ENCODE measurements at regions not wholly inside any gene's neighbourhood (a gene's known extent, or its start where the extent isn't known, plus 50 kb on each side); places are given as distances from the start of the nearest gene placed in this dataset.

DNA sequence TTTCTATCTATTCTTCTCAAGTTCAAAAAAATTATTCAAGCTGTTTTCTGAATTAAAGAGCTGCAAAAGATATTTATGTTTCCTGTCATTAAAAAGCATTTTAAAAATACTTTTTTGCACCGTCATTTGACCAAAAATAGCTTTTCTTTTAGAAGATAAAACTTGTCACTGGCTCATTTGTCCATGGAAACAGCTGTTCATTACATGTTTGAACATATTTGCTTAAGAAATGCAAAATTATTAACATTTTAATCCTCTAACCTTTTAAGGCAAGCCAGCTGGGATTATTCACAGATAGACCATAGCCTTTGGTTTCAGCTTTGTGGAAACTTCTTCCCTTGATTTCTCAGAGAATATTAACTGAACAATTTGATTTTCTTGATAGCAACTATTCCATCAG lies 393.9 kb downstream of the TUSC1 start:
- H2AFZ ChIP-seq (ENCODE audit: control insufficient read depth, low read length): no peak overlapping the region
- no peak overlapping the region for H3K27ac ChIP-seq (ENCODE audit: control insufficient read depth, insufficient read depth, low read length)
- H3K4me3 ChIP-seq (ENCODE audit: control insufficient read depth in 2 of 3, extremely low read depth in 1 of 3, insufficient read depth in 2 of 3, low read depth in 1 of 3, low read length in 3 of 3): no peak overlapping the region
- TF ChIP-seq, protein P1, sequence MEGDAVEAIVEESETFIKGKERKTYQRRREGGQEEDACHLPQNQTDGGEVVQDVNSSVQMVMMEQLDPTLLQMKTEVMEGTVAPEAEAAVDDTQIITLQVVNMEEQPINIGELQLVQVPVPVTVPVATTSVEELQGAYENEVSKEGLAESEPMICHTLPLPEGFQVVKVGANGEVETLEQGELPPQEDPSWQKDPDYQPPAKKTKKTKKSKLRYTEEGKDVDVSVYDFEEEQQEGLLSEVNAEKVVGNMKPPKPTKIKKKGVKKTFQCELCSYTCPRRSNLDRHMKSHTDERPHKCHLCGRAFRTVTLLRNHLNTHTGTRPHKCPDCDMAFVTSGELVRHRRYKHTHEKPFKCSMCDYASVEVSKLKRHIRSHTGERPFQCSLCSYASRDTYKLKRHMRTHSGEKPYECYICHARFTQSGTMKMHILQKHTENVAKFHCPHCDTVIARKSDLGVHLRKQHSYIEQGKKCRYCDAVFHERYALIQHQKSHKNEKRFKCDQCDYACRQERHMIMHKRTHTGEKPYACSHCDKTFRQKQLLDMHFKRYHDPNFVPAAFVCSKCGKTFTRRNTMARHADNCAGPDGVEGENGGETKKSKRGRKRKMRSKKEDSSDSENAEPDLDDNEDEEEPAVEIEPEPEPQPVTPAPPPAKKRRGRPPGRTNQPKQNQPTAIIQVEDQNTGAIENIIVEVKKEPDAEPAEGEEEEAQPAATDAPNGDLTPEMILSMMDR (optimal IDR thresholded peaks at IDR 0.05 in 1 of 3, IDR thresholded peaks at IDR 0.05 in 1 of 3, conservative IDR thresholded peaks at IDR 0.05 in 1 of 3; ENCODE audit: extremely low read depth in 1 of 3, insufficient read depth in 2 of 3, low read length in 3 of 3): no peak
- no peak for TF ChIP-seq EZH2 (IDR thresholded peaks at IDR 0.05; ENCODE audit: low read length)
- H3K9ac ChIP-seq (ENCODE audit: control insufficient read depth, extremely low read depth, insufficient read depth, low read length): no peak overlapping the region
- DNase-seq (ENCODE audit: low read depth, low spot score) (no peak), FAIRE-seq (no peak)
- H3K4me1 ChIP-seq (ENCODE audit: control insufficient read depth, extremely low read depth, insufficient read depth, low read length): no peaks in the 10 kb centered on the region
- H3K79me2 ChIP-seq (ENCODE audit: control insufficient read depth, insufficient read depth, low read length): no peaks in the 10 kb centered on the region
- no peaks in the 10 kb centered on the region for H3K27me3 ChIP-seq (ENCODE audit: control insufficient read depth, extremely low read depth, insufficient read depth, low read length)
- H3K4me2 ChIP-seq (ENCODE audit: control insufficient read depth, extremely low read depth, insufficient read depth, low read depth, low read length): no peak overlapping the region
- no peaks in the 10 kb centered on the region for H3K9me1 ChIP-seq (ENCODE audit: control insufficient read depth, extremely low read depth, insufficient read depth, low read length)
- H3K9me3 ChIP-seq (ENCODE audit: control insufficient read depth, low read depth, low read length): no peaks in the 10 kb centered on the region
- dilution Hi-C loops (cut with MboI; ENCODE audit: extremely low pct_ligation_motif_present, low sequenced_read_pairs): no loop called here
- H4K20me1 ChIP-seq (ENCODE audit: control insufficient read depth, extremely low read depth, insufficient read depth, low read length): no peaks in the 10 kb centered on the region
- no peaks in the 10 kb centered on the region for H3K36me3 ChIP-seq (ENCODE audit: control insufficient read depth in 2 of 2, extremely low read depth in 1 of 2, insufficient read depth in 2 of 2, low read length in 2 of 2)

DNA sequence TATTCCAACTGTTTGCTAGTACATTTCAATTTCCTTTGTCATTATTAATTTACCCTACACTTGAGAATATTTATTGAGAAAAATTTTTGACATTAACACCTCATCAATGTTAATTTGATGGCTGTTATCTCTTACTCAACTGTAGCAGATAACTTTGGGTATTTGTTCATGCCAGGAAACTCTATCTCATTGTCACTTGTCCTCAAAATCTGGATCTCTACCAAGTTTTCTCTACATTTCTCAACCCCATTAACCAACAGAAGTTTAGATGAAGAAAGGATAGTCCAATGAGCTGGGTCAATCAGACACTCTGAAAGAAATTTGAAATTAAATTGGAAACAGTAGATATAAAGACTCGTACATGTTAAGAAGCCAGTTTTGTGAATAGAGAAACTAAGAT lies 395.3 kb downstream of the TUSC1 start:
- H3K27me3 ChIP-seq (ENCODE audit: control insufficient read depth, extremely low read depth, insufficient read depth, low read length): no peaks in the 10 kb centered on the region
- H3K27ac ChIP-seq (ENCODE audit: control insufficient read depth, insufficient read depth, low read length): no peak overlapping the region
- FAIRE-seq (no peak), DNase-seq (ENCODE audit: low read depth, low spot score) (no peak)
- no peaks in the 10 kb centered on the region for H3K9me3 ChIP-seq (ENCODE audit: control insufficient read depth, low read depth, low read length)
- dilution Hi-C loops (cut with MboI; ENCODE audit: extremely low pct_ligation_motif_present, low sequenced_read_pairs): no loop called here
- H3K4me3 ChIP-seq (ENCODE audit: control insufficient read depth in 2 of 3, extremely low read depth in 1 of 3, insufficient read depth in 2 of 3, low read depth in 1 of 3, low read length in 3 of 3): no peak overlapping the region
- TF ChIP-seq EZH2 (IDR thresholded peaks at IDR 0.05; ENCODE audit: low read length): no peak
- TF ChIP-seq, protein P1 (optimal IDR thresholded peaks at IDR 0.05 in 1 of 3, IDR thresholded peaks at IDR 0.05 in 1 of 3, conservative IDR thresholded peaks at IDR 0.05 in 1 of 3; ENCODE audit: extremely low read depth in 1 of 3, insufficient read depth in 2 of 3, low read length in 3 of 3): no peak
- no peaks in the 10 kb centered on the region for H3K4me1 ChIP-seq (ENCODE audit: control insufficient read depth, extremely low read depth, insufficient read depth, low read length)
- H3K36me3 ChIP-seq (ENCODE audit: control insufficient read depth in 2 of 2, extremely low read depth in 1 of 2, insufficient read depth in 2 of 2, low read length in 2 of 2): no peaks in the 10 kb centered on the region
- H3K79me2 ChIP-seq (ENCODE audit: control insufficient read depth, insufficient read depth, low read length): no peaks in the 10 kb centered on the region
- no peaks in the 10 kb centered on the region for H3K9me1 ChIP-seq (ENCODE audit: control insufficient read depth, extremely low read depth, insufficient read depth, low read length)
- H3K9ac ChIP-seq (ENCODE audit: control insufficient read depth, extremely low read depth, insufficient read depth, low read length): no peak overlapping the region
- no peak overlapping the region for H3K4me2 ChIP-seq (ENCODE audit: control insufficient read depth, extremely low read depth, insufficient read depth, low read depth, low read length)
- no peaks in the 10 kb centered on the region for H4K20me1 ChIP-seq (ENCODE audit: control insufficient read depth, extremely low read depth, insufficient read depth, low read length)
- no peak overlapping the region for H2AFZ ChIP-seq (ENCODE audit: control insufficient read depth, low read length)
